ENCODE measurements at regions not wholly inside any gene's neighbourhood (a gene's known extent, or its start where the extent isn't known, plus 50 kb on each side); places are given as distances from the start of the nearest gene placed in this dataset.

DNA sequence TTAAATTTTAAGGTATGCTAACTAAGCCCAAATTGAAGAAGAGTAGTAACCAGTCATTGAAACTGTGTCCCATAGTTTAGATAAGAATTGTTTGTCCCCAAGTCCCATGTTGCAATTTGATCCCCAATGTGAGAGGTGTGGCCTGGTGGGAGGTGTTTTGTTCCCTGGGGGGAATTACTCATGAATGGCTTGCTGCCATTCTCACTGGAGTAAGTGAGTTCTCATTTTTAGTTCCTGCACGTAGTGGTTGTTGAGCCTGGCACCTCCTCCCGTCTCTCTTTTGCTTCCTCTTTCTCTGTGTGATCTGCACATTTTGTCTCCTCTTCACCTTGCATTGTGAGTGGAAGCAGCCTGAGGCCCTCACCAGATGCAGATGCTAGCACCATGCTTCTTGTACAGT, 1271.0 kb downstream of the NSUN3 start:
- TF ChIP-seq, protein P1, sequence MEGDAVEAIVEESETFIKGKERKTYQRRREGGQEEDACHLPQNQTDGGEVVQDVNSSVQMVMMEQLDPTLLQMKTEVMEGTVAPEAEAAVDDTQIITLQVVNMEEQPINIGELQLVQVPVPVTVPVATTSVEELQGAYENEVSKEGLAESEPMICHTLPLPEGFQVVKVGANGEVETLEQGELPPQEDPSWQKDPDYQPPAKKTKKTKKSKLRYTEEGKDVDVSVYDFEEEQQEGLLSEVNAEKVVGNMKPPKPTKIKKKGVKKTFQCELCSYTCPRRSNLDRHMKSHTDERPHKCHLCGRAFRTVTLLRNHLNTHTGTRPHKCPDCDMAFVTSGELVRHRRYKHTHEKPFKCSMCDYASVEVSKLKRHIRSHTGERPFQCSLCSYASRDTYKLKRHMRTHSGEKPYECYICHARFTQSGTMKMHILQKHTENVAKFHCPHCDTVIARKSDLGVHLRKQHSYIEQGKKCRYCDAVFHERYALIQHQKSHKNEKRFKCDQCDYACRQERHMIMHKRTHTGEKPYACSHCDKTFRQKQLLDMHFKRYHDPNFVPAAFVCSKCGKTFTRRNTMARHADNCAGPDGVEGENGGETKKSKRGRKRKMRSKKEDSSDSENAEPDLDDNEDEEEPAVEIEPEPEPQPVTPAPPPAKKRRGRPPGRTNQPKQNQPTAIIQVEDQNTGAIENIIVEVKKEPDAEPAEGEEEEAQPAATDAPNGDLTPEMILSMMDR (IDR thresholded peaks at IDR 0.05): no peak
- Histone ChIP-seq H3K9ac (ENCODE audit: low read depth in 2 of 2, low read length in 2 of 2) (no peak overlapping the region), H3K36me3 (no peaks in the 10 kb centered on the region), H3K27ac (no peak overlapping the region), H3K4me3 (no peak overlapping the region), H3K27me3 (no peaks in the 10 kb centered on the region), H3K4me1 (no peaks in the 10 kb centered on the region), H3K9me3 (no peaks in the 10 kb centered on the region)
- no peak for DNase-seq
- intact Hi-C loops (cut with DNase I): no loop called here

GRCh38 chr3:95334461-95334860, 1271.6 kb downstream of the NSUN3 start:
- TF ChIP-seq, protein P1 (IDR thresholded peaks at IDR 0.05): no peak
- no peak for DNase-seq
- no peak overlapping the region for H3K27ac ChIP-seq
- no peaks in the 10 kb centered on the region for H3K36me3 ChIP-seq
- H3K9ac ChIP-seq (ENCODE audit: low read depth in 2 of 2, low read length in 2 of 2): no peak overlapping the region
- no peaks in the 10 kb centered on the region for H3K9me3 ChIP-seq
- H3K4me1 ChIP-seq: no peaks in the 10 kb centered on the region
- no peaks in the 10 kb centered on the region for H3K27me3 ChIP-seq
- intact Hi-C loops (cut with DNase I): no loop called here
- H3K4me3 ChIP-seq: no peak overlapping the region

DNA sequence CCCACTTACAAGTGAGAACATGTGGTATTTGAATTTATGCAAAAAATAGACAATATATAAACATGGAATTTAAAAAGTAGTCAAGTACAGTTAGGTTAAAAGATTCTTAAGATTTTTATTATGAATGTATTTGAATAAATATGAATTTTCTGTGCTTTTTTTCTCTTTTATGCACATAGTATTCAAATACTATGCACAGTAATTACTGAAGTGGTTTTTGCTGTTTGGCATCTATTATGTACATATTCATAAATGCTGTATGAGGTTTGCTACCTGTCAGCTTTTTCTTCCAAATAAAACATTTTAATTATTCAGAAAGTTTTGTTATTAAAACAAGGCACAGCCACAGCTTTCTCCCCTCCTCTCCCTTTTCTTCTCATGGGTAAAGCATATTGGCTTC, 1272.7 kb downstream of the NSUN3 start:
- Histone ChIP-seq H3K9ac (ENCODE audit: low read depth in 2 of 2, low read length in 2 of 2) (no peak overlapping the region), H3K27me3 (no peaks in the 10 kb centered on the region), H3K4me3 (no peak overlapping the region), H3K9me3 (no peaks in the 10 kb centered on the region), H3K36me3 (no peaks in the 10 kb centered on the region), H3K27ac (no peak overlapping the region), H3K4me1 (no peaks in the 10 kb centered on the region)
- intact Hi-C loops (cut with DNase I): no loop called here
- TF ChIP-seq, protein P1 (IDR thresholded peaks at IDR 0.05): no peak
- DNase-seq: no peak

DNA sequence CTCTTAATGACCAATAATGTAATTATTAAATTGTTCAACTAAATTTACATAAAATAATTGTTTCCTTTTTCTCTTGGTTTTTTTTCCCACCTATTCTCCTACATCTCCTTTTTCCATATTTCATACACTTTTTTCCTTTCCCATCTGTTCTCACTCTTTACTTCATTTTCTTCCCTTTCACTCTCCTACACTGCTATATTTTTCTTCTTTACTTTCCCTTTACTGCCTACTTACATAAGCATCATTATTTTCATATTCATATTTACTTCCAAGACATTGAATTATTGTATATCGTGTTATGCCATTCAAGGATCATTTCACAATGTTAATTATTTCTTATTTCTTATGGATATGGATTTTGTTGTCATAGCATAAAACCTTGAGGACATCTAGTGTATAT, 1275.6 kb downstream of the NSUN3 start:
- intact Hi-C loops (cut with DNase I): no loop called here
- Histone ChIP-seq H3K4me1 (no peaks in the 10 kb centered on the region), H3K9me3 (no peaks in the 10 kb centered on the region), H3K36me3 (no peaks in the 10 kb centered on the region), H3K27ac (no peak overlapping the region), H3K27me3 (no peaks in the 10 kb centered on the region), H3K4me3 (no peak overlapping the region), H3K9ac (ENCODE audit: low read depth in 2 of 2, low read length in 2 of 2) (no peak overlapping the region)
- DNase-seq: no peak
- TF ChIP-seq, protein P1 (IDR thresholded peaks at IDR 0.05): no peak

DNA sequence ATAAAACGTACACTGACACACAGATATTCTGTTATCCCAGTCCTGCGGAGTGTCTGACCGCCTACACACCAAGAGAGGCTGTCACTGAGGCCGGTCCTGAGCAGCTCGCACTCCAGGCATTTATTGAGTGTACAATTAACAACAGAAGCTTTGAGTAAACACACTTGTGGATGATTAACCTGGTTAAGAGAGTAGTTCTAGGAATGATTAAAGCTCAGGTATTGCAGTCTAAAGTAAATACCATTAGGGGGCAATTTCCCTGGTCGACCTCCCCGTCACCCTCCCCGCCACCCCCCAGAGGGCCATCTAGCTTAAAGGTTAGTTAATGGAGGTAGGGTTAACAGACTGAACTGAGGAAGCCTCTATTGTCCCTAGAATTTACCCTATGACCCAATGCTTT, 1278.5 kb downstream of the NSUN3 start:
- intact Hi-C loops (cut with DNase I): no loop called here
- no peaks in the 10 kb centered on the region for H3K9me3 ChIP-seq
- no peak for DNase-seq
- no peak overlapping the region for H3K9ac ChIP-seq (ENCODE audit: low read depth in 2 of 2, low read length in 2 of 2)
- no peak overlapping the region for H3K4me3 ChIP-seq
- H3K36me3 ChIP-seq: no peaks in the 10 kb centered on the region
- TF ChIP-seq, protein P1 (IDR thresholded peaks at IDR 0.05): no peak
- no peaks in the 10 kb centered on the region for H3K27me3 ChIP-seq
- no peak overlapping the region for H3K27ac ChIP-seq
- no peaks in the 10 kb centered on the region for H3K4me1 ChIP-seq

GRCh38 chr3:95343228-95343627, 1280.4 kb downstream of the NSUN3 start:
- no peaks in the 10 kb centered on the region for H3K9me3 ChIP-seq

More at GRCh38 chr3:95343228-95343627, 1280.4 kb downstream of the NSUN3 start:
- Histone ChIP-seq H3K27me3 (no peaks in the 10 kb centered on the region), H3K9ac (ENCODE audit: low read depth in 2 of 2, low read length in 2 of 2) (no peak overlapping the region), H3K36me3 (no peaks in the 10 kb centered on the region), H3K4me1 (no peaks in the 10 kb centered on the region), H3K4me3 (no peak overlapping the region), H3K27ac (peak overlapping the region; percentile 26)
- TF ChIP-seq, protein P1 (IDR thresholded peaks at IDR 0.05): no peak
- DNase-seq: peak; percentile 65
- intact Hi-C loops (cut with DNase I): no loop called here
